ENCODE measurements at regions not wholly inside any gene's neighbourhood (a gene's known extent, or its start where the extent isn't known, plus 50 kb on each side); places are given as distances from the start of the nearest gene placed in this dataset.

DNA sequence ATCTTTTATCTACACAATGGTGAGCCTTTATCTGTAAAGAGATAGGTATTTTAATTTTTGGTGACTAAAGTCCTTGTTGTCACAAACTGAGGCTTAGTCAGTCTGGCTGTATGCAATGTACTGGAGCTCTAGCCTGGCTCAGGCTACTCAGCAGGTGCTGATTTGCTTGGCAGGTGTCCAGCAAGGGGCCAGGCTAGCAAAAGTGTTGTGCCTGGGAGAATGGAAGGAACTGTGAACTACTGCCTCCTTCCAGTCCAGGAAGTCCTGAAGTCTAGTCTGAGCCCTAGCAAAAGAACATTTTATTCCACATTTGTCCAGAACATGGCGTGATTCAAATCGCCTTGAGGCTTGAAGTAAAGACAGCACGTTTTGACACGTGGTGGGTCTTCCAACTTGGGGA, 260.5 kb downstream of the CCDC85A start:
- peak in 1 of 2 donors; percentile 30 for DNase-seq (ENCODE audit: low read depth in 2 of 2)

DNA sequence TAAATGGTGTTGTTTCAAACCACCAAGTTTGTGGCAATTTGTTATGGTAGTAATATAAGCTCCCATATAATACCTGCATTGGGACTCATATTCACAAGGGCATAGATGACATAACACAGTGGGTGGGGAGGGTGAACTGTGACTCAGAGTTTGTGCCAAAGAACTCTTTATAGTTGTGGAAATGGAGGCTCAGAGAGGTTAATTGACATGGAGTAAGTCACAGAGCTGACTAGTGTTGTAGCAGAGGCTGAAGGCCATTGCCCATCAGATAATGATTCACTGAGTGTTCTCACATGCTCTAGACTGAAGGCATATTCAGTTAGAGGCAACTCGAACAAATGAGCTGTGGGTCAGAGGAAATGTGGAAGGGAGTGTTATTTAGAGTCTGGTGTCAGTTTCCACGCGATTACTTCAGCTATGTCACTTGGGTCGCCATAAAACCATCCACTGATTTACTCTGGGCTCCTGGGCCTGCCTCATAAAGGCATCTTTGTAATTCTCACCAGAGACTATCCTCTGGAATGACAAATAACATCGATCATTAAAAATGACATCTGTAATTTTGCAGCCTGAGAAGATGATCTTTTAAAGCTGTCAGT, 264.7 kb downstream of the CCDC85A start:
- no peak for DNase-seq (ENCODE audit: low read depth in 2 of 2)

DNA sequence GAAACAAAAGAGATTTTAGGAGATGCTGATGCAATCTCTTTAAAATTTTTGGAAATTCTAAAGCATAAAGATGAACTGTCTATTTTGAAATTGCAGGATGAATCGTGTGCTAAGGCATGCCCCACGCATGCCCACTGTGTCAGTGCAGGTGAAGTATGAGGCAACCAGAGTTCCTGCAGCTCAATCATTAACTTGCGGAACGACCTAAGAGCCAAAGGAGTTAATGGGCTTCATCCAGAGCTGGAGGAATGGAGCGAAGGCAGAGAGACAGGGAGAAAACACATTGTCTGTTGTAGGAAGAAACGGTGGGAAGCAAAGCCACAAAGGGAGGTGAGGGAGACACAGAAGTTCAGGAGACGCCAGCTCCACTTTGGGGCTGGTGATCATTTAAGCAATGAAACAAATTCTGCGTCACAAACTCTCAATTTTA, 265.2 kb downstream of the CCDC85A start:
- no peak for DNase-seq (ENCODE audit: low read depth in 2 of 2)

GRCh38 chr2:56449449-56449860, 265.7 kb downstream of the CCDC85A start:
- no peak for DNase-seq (ENCODE audit: low read depth in 2 of 2)

GRCh38 chr2:56450047-56450446, 266.3 kb downstream of the CCDC85A start:
- no peak for DNase-seq (ENCODE audit: low read depth in 2 of 2)

GRCh38 chr2:56450772-56451171, 267.0 kb downstream of the CCDC85A start:
- no peak for DNase-seq (ENCODE audit: low read depth in 2 of 2)

DNA sequence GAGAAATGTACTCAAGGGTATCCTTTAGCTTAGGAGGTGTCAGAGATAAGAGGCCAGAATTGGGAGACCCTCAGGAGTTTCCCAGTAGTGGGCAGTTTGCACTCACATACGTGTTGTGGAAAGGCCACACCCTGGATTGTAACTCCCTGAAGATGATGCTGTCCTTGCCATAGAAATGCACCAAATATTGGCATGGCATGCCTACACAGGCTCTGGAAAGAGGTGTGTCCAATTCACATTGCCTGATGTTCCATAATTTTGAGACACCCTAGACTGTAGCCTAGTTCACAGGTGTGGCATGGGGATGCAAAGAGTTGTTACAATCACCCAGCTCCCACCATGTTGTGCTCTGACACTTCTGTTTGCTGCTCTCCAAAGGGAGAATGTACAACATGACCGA, 271.9 kb downstream of the CCDC85A start:
- no peak for DNase-seq (ENCODE audit: low read depth in 2 of 2)

DNA sequence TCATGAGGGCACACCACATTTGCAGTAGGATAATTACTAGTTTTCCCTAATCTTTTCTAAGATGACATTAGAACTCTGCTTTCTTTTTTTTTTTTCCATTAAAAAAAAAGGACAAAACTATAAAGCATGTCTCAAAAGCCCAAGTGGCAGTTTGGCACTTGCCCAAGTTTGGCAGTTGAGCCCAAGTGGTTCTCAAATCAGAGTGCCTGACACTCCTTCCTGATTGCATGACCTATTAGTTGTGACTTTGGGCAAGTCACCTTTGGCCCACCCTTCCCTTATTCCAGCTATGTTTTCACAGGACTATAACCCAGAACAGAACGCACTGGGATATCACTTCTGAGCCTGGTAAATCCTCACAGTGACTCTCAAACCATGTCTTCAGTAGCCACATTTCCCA, 273.0 kb downstream of the CCDC85A start:
- no peak for DNase-seq (ENCODE audit: low read depth in 2 of 2)

DNA sequence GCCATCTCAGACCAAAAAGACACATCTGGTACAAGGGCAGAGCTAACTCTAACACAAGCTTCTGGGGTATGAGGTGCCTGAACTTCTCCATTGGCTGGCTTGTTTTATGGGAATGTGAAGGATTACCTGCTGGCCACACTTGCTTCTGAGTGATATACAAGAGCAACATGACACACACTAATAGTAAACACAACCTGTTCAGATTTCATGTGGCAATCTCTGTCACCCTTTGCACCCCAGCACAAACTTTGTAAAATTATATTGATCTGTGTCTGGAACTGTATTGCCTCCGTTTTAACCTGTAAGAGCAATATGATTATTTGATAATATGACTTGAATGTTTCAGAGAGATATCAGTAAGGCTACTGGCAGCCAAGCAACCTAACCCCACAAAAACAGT, 276.7 kb downstream of the CCDC85A start:
- DNase-seq (ENCODE audit: low read depth in 2 of 2) = no peak

GRCh38 chr2:56464066-56464465, 280.3 kb downstream of the CCDC85A start:
- DNase-seq (ENCODE audit: low read depth in 2 of 2) = no peak

- DNase-seq (ENCODE audit: low read depth in 2 of 2) = no peak
These were observed 280.8 kb downstream of the CCDC85A start for GRCh38 chr2:56464613-56465012.

- DNase-seq (ENCODE audit: low read depth in 2 of 2) = no peak
These were observed 281.7 kb downstream of the CCDC85A start for GRCh38 chr2:56465491-56465890.

DNA sequence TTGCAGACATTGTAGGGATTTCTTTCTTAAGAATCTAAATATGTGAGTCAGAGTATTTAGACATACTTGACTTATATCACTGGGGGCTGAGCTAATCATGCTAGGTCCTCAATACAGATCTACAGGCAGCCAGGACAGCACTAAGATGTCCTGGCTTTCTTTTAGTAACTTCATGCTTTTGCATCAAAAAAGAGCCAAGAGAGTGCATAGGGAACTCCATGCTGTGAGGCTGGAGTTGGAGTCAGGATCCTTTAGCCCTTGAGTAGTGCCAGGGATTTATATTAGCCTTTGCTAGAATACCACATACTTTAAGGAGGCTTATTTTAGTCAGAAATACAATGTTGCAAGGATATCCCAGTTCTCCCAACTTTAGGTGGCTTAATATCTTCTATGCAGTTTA, 289.7 kb downstream of the CCDC85A start:
- no peak for DNase-seq (ENCODE audit: low read depth in 2 of 2)

DNA sequence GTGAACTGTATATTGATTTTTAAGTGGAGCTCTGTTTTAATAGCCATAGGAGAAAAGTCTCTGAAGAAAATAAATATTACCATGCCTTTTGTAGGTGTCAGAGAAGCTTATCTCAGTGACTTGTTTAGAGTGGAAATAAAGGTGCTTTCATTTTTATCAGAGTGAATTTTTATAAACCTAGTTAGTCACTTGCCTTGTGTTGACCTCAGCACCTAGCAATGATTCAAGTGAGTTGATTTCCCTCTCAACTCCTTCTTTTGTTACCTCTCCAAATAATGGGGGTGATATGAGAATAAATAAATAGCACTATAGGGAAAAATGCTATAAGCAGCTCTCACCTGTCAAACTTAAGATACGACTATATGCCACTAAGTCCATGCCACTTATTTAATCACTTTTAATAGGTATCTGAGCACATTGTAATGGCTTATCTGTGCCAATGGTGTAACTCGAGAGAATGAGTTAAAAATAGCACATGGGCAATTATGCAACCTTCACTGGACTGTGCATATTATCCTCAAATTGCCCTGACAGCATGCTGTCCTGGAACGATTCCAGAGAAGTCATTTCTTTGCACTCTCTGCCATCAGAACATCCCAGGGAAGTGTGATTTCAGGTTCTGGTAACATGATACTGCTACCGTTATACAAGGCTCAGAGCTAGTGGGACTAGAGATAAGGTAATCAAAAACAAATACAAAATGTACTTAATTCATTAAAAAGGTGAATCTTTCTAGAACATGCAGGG, 290.8 kb downstream of the CCDC85A start:
- DNase-seq (ENCODE audit: low read depth in 2 of 2) = no peak

GRCh38 chr2:56475191-56475590, 291.4 kb downstream of the CCDC85A start:
- DNase-seq (ENCODE audit: low read depth in 2 of 2) = no peak

DNA sequence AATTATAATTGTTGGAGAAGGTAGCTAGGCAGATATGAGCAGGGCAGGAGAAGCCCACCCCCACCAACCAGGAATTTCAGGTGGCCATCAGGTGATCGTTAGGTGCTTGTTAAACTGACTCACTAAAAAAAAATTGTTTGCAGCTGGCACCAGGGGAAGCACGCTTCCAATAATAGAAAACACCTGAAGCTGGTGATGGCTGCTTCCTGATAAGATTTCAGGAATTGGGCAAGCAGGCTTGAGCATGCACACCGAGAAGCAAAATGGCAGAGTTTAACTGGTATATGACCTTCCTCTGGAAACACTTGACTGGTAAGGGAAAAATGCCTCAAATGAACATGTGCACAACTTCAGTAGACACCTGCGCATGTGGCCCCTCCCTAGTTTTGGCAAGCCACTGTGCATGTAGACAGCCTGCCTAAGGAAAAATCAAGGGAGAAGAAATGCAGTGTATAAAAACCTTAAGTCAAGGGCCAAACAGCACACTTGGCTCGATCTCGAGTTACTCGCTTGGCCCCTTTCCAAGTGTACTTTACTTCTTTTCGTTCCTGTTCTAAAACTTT, 292.8 kb downstream of the CCDC85A start:
- no peak for DNase-seq (ENCODE audit: low read depth in 2 of 2)

DNA sequence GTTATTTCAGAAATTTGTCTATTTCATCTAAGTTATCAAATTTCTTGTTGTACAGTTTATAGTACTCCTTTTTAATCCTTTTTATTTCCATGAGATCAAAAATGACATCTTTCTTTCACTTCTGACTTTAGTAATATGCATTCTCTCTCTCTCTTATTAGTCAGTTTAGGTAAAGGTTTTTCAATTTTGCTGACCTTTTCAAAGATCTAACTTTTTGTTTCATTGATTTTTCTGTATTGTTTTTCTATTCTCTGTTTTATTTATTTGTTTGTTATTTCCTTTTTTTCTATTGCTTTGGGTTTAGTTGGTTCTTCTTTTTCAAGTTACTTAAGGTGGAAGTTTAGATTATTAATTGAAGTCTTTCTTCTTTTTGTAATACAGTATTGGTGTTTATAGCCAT, 294.2 kb downstream of the CCDC85A start:
- no peak for DNase-seq (ENCODE audit: low read depth in 2 of 2)

GRCh38 chr2:56483081-56483480, 299.3 kb downstream of the CCDC85A start:
- DNase-seq (ENCODE audit: low read depth in 2 of 2) = no peak

DNA sequence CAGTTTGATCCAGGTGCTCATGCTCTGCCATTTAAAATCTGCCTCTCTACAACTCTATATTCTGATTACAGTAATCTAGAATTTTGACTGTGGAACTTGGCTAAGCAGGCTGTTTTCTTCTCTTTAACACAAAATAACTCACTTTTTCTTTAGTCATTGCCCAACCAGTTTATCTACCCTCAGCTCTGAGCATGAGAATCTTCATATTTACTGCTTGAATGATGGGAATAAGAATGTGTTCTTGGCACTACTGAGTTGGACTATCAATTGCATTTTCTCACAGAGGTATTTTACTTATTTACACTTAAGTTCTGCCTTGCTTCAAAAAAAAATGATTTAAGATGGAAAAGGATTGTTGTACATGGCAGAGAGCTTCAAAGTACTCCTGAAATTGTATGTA, 301.1 kb downstream of the CCDC85A start:
- DNase-seq (ENCODE audit: low read depth in 2 of 2) = no peak

GRCh38 chr2:56500317-56500716, 316.5 kb downstream of the CCDC85A start:
- no peak for DNase-seq (ENCODE audit: low read depth in 2 of 2)

DNA sequence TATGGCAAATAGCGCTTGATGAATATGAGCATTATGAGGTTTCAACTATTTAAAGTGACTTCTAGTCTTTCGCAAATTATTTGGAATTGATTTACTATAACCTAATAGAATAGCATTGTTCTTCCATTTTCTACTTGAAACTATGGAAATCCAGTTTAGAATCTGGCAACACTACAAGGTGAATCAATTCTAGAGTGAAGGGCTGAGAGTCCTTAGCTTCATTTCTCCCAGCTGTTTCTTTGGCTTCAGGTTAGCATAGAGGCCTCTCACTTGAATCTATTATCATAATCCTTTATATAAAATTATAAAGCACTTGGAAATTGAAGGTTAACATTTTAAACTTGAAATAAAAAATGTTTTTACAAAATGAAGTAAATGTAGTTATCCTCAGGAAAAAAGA, 318.8 kb downstream of the CCDC85A start:
- DNase-seq (ENCODE audit: low read depth in 2 of 2) = no peak

DNA sequence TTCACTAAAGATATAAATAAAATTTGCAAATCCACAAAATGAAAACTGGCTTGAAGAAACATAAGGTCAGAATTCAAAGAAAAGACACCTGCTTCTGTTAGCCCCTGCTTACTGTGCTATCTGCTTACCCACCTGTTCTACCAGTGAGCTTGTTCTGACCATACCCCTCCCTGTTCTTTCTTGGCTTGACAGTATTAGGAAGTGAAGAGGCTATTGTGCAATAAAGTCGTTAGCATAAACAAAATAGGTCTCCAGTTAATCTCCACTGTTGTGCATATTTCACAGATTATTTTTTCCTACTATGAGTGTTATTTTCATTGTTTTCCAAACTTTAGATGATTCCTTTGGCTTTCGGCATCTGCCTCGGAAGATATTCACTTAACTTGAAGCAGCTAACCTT, 322.1 kb downstream of the CCDC85A start:
- no peak for DNase-seq (ENCODE audit: low read depth in 2 of 2)

- no peak for DNase-seq (ENCODE audit: low read depth in 2 of 2)
These were observed 324.9 kb downstream of the CCDC85A start for GRCh38 chr2:56508662-56509061.

Measured in lung microvascular endothelial cell (primary cell).